Neural progenitor cell (in vitro differentiated cells): ENCODE measurements at regions not wholly inside any gene's neighbourhood (a gene's known extent, or its start where the extent isn't known, plus 50 kb on each side); places are given as distances from the start of the nearest gene placed in this dataset.
"Not testable (repeated sequence)": the region's sequence is repeated elsewhere in the genome, so short reads cannot be mapped to it uniquely, and the experiment has no call there.

Experiments used
- DNase-seq: peaks from one replicate; pipeline ENCODE4 v3.0.0-alpha.2; 2016; ENCODE audit warnings: low spot score
- H2AFZ ChIP-seq: fragments of 200-600 bp; sonication (generic); replicated peaks from 2 replicates; pipeline ENCODE4 v1.6.1; 2016; ENCODE audit warnings: antibody characterized with exemption
- H3F3A ChIP-seq: fragments of 200-600 bp; sonication (generic); 2 replicates; pipeline ENCODE4 v1.6.1; 2016; ENCODE audit warnings: antibody characterized with exemption, low read depth
- H3K27ac ChIP-seq: fragments of 200-600 bp; sonication (generic); 2 replicates; pipeline ENCODE4 v1.5.1; 2016; ENCODE audit warnings: mild to moderate bottlenecking
- H3K27me3 ChIP-seq: fragments of 200-600 bp; sonication (generic); 2 replicates; pipeline ENCODE4 v1.6.1; 2016; ENCODE audit warnings: mild to moderate bottlenecking, moderate library complexity
- H3K36me3 ChIP-seq: fragments of 200-600 bp; sonication (generic); 2 replicates; pipeline ENCODE4 v1.5.1; 2016
- H3K4me1 ChIP-seq: fragments of 200-600 bp; sonication (generic); 2 replicates; pipeline ENCODE4 v1.6.1; 2016; ENCODE audit warnings: mixed run types
- H3K4me2 ChIP-seq: fragments of 200-600 bp; sonication (generic); 2 replicates; pipeline ENCODE4 v1.6.1; 2016
- H3K4me3 ChIP-seq: fragments of 200-600 bp; sonication (generic); 2 replicates; pipeline ENCODE4 v1.5.1; 2016
- H3K79me2 ChIP-seq: fragments of 200-600 bp; sonication (generic); 2 replicates; pipeline ENCODE4 v1.6.1; 2016; ENCODE audit warnings: low read depth
- H3K9ac ChIP-seq: fragments of 200-600 bp; sonication (generic); 2 replicates; pipeline ENCODE4 v1.6.1; 2016
- H3K9me3 ChIP-seq: fragments of 200-600 bp; sonication (generic); 2 replicates; pipeline ENCODE4 v1.5.1; 2016; ENCODE audit warnings: low read depth
- H4K20me1 ChIP-seq: fragments of 200-600 bp; sonication (generic); 2 replicates; pipeline ENCODE4 v1.6.1; 2016; ENCODE audit warnings: low read depth
- H3K27ac Mint-ChIP-seq: 3 replicates; pipeline ENCODE4 v1.8.0; 2021; ENCODE audit warnings: mixed read lengths
- H3K27me3 Mint-ChIP-seq: 2 replicates; pipeline ENCODE4 v1.8.0; 2022; ENCODE audit warnings: low read depth, mild to moderate bottlenecking, inconsistent platforms, moderate library complexity, mixed read lengths; ENCODE audit not compliant: insufficient read depth
- H3K36me3 Mint-ChIP-seq: 3 replicates; pipeline ENCODE4 v1.8.0; 2021; ENCODE audit warnings: mixed read lengths
- H3K4me1 Mint-ChIP-seq: 3 replicates; pipeline ENCODE4 v1.8.0; 2021; ENCODE audit warnings: mixed read lengths
- H3K4me3 Mint-ChIP-seq: 3 replicates; pipeline ENCODE4 v1.8.0; 2021; ENCODE audit warnings: mild to moderate bottlenecking, moderate library complexity, mixed read lengths
- H3K9me3 Mint-ChIP-seq: 3 replicates; pipeline ENCODE4 v1.8.0; 2020; ENCODE audit warnings: mixed read lengths
- EZH2 ChIP-seq: fragments of 200-600 bp; sonication (generic); IDR thresholded peaks from 2 replicates; pipeline ENCODE4 v1.6.1; 2017; ENCODE audit warnings: antibody characterized with exemption, mild to moderate bottlenecking, moderate library complexity
- EZH2phosphoT487 ChIP-seq: fragments of 200-600 bp; sonication (generic); IDR thresholded peaks from 2 replicates; pipeline ENCODE4 v1.6.1; 2017; ENCODE audit warnings: antibody characterized with exemption
- TF ChIP-seq, protein P1 (sequence below): fragments of 200-600 bp; sonication (generic); IDR thresholded peaks from 2 replicates; pipeline ENCODE4 v1.5.1; 2017; ENCODE audit warnings: antibody characterized with exemption, mild to moderate bottlenecking

DNA sequence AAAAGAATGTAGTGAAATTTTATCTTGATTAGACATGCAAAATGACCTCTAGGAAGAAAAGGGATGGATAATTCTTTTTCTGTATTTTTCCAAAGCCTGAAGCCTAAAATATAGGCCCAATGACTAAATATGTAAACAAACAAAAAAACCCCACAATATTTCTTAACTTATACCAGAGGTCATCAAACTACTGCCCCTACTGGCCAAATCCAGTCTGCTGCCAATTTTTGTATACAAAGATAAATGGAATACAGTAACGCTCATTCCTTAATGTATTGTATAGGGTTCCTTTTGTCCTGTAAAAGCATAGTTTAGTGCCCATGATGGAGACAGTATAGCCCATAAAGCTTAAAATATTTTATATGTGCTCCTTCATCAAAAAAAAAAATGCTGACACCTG, 145.7 kb upstream of the ALG10 start:
- no peak overlapping the region for H2AFZ ChIP-seq
- no peak for DNase-seq
- Mint-ChIP-seq H3K9me3 (peaks cover 22% of the 10 kb centered on the region), H3K4me3 (no peak overlapping the region), H3K27me3 (no peaks in the 10 kb centered on the region), H3K36me3 (no peaks in the 10 kb centered on the region), H3K4me1 (no peaks in the 10 kb centered on the region), H3K27ac (no peak overlapping the region)
- no peak overlapping the region for H3K4me3 ChIP-seq
- TF ChIP-seq, protein P1, sequence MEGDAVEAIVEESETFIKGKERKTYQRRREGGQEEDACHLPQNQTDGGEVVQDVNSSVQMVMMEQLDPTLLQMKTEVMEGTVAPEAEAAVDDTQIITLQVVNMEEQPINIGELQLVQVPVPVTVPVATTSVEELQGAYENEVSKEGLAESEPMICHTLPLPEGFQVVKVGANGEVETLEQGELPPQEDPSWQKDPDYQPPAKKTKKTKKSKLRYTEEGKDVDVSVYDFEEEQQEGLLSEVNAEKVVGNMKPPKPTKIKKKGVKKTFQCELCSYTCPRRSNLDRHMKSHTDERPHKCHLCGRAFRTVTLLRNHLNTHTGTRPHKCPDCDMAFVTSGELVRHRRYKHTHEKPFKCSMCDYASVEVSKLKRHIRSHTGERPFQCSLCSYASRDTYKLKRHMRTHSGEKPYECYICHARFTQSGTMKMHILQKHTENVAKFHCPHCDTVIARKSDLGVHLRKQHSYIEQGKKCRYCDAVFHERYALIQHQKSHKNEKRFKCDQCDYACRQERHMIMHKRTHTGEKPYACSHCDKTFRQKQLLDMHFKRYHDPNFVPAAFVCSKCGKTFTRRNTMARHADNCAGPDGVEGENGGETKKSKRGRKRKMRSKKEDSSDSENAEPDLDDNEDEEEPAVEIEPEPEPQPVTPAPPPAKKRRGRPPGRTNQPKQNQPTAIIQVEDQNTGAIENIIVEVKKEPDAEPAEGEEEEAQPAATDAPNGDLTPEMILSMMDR = peak; percentile 43
- TF ChIP-seq EZH2phosphoT487 = no peak
- no peaks in the 10 kb centered on the region for H3K9me3 ChIP-seq
- H3K27ac ChIP-seq = no peak overlapping the region
- H3K4me1 ChIP-seq = no peaks in the 10 kb centered on the region
- H3K4me2 ChIP-seq = no peak overlapping the region
- H3K79me2 ChIP-seq = no peaks in the 10 kb centered on the region
- H3K9ac ChIP-seq = no peak overlapping the region
- no peaks in the 10 kb centered on the region for H4K20me1 ChIP-seq
- no peaks in the 10 kb centered on the region for H3F3A ChIP-seq
- no peaks in the 10 kb centered on the region for H3K27me3 ChIP-seq
- no peaks in the 10 kb centered on the region for H3K36me3 ChIP-seq

DNA sequence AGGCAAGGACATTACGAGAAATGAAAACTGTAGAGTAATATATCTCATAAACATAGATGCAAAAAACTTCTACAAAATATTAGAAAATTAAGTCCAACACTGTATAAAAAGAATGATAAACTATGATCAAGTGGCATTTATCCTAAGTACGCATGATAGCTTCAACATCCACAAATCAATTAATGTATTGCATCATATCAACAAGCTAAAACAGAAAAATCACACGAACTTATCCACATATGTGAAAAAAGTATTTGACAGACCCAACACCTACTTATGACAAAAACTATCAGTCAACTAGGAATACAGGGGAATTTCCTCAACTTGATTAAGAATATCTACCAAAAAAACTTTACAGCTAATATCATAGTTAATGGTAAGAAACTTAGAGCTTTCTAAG, 129.9 kb upstream of the ALG10 start:
- Mint-ChIP-seq H3K27ac (no peak overlapping the region), H3K27me3 (no peaks in the 10 kb centered on the region), H3K36me3 (no peaks in the 10 kb centered on the region), H3K4me3 (no peak overlapping the region), H3K4me1 (no peaks in the 10 kb centered on the region), H3K9me3 (no peaks in the 10 kb centered on the region)
- Histone ChIP-seq H2AFZ (no peak overlapping the region), H3K36me3 (no peaks in the 10 kb centered on the region), H3K79me2 (no peaks in the 10 kb centered on the region), H3K4me2 (no peak overlapping the region), H3F3A (no peaks in the 10 kb centered on the region), H3K27ac (no peak overlapping the region), H3K9ac (no peak overlapping the region), H3K9me3 (no peaks in the 10 kb centered on the region), H3K27me3 (no peaks in the 10 kb centered on the region), H3K4me1 (no peaks in the 10 kb centered on the region), H4K20me1 (no peaks in the 10 kb centered on the region), H3K4me3 (no peak overlapping the region)
- TF ChIP-seq EZH2phosphoT487 (no peak), EZH2 (no peak)
- TF ChIP-seq, protein P1 = no peak
- DNase-seq = no peak

DNA sequence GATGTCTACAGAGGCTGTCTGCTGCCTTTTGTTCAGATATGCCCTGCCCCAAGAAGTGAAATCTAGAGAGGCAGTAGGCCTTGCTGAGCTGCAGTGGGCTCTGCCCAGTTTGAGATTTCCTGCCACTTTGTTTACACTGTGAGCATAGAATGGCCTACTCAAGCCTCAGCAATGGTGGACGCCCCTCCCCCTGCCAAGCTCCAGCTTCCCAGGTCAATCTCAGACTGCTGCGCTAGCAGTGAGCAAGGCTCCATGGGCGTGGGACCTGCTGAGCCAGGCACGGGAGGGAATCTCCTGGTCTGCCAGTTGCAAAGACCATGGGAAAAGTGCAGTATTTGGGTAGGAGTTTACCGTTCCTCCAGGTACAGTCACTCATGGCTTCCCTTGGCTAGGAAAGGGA, 101.8 kb upstream of the ALG10 start:
- not testable (repeated sequence) for H3K4me1 Mint-ChIP-seq, H3K9me3 ChIP-seq, H3K79me2 ChIP-seq, H3K27ac ChIP-seq, H3K4me3 Mint-ChIP-seq, H2AFZ ChIP-seq, H3K4me1 ChIP-seq, H3K36me3 ChIP-seq, H3K36me3 Mint-ChIP-seq, H3K27me3 ChIP-seq, H3K9ac ChIP-seq, H3K9me3 Mint-ChIP-seq, H3K4me3 ChIP-seq, DNase-seq, H3K27me3 Mint-ChIP-seq, H4K20me1 ChIP-seq, H3K27ac Mint-ChIP-seq, H3K4me2 ChIP-seq, H3F3A ChIP-seq

DNA sequence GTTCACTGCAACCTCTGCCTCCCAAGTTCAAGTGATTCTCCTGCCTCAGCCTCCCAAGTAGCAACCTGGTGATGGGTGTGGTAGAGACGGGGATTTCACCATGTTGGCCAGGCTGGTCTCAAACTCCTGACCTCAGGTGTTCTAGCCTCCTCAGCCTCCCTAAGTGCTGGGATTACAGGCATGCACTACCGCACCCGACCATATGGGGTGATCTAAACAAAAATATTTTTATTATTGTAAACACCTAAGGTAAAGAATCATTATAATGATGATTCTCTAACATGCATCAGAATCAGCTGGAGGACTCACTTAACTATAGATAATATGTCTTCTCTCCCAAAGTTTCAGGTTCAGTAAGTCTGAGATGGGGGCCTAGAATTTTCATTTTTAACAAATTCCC, 96.2 kb upstream of the ALG10 start:
- Mint-ChIP-seq H3K9me3 (peaks cover 18% of the 10 kb centered on the region), H3K27ac (no peak overlapping the region), H3K36me3 (no peaks in the 10 kb centered on the region), H3K4me3 (no peak overlapping the region), H3K4me1 (no peaks in the 10 kb centered on the region), H3K27me3 (no peaks in the 10 kb centered on the region)
- Histone ChIP-seq H3K79me2 (no peaks in the 10 kb centered on the region), H2AFZ (no peak overlapping the region), H3K4me3 (no peak overlapping the region), H3K9ac (no peak overlapping the region), H3F3A (no peaks in the 10 kb centered on the region), H3K36me3 (no peaks in the 10 kb centered on the region), H3K4me2 (no peak overlapping the region), H3K9me3 (no peaks in the 10 kb centered on the region), H3K4me1 (no peaks in the 10 kb centered on the region), H3K27ac (no peak overlapping the region), H3K27me3 (no peaks in the 10 kb centered on the region), H4K20me1 (no peaks in the 10 kb centered on the region)
- DNase-seq = no peak
- TF ChIP-seq EZH2phosphoT487 = no peak
- TF ChIP-seq EZH2 = no peak
- TF ChIP-seq, protein P1 = peak; percentile 12

DNA sequence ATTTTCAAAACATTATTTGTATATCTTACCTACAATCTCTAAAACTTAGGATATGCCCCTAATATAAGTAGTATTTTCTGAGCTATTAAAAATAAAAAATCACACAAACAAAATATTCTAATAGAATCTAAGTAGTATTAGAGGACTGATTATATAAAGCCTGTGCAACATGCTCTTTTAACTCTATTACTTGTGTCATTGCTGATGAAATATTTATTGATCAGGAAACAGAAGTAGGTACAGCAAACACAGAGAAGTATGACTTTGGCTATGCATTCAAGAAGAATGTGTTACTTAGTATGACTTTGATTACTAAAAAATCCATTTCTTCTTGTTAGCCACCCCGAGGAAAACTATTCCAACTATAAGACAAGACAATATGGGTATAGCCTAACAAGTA, 84.6 kb upstream of the ALG10 start:
- H3K27me3 Mint-ChIP-seq, H3K36me3 ChIP-seq, H3K4me1 ChIP-seq, H3K27ac Mint-ChIP-seq, H3K9me3 ChIP-seq, H3K9ac ChIP-seq, H4K20me1 ChIP-seq, H3K79me2 ChIP-seq, H3K4me2 ChIP-seq, H3K4me3 Mint-ChIP-seq, H3K36me3 Mint-ChIP-seq, H3K27me3 ChIP-seq, H3K4me1 Mint-ChIP-seq, H3K4me3 ChIP-seq, H3K27ac ChIP-seq, DNase-seq, H3F3A ChIP-seq, H2AFZ ChIP-seq, H3K9me3 Mint-ChIP-seq: not testable (repeated sequence)
